Activated effector memory CD4-positive, alpha-beta T cell treated with anti-CD3 and anti-CD28 coated beads, Interleukin-2, amount 50 U/mL, for 16 hours (primary cell): ENCODE measurements at regions not wholly inside any gene's neighbourhood (a gene's known extent, or its start where the extent isn't known, plus 50 kb on each side); places are given as distances from the start of the nearest gene placed in this dataset.
A peak's percentile ranks its signal among the peaks of the same experiment; 100 is the strongest.

ENCODE experiments used
- DNase-seq: peaks from one replicate; pipeline ENCODE4 v3.0.0-alpha.2; 2020

GRCh38 chr7:35437619-35438275 lies 183.8 kb upstream of the TBX20 start:
- DNase-seq, result no peak

GRCh38 chr7:35436452-35436851 lies 182.6 kb upstream of the TBX20 start:
- no peak for DNase-seq

- DNase-seq, result no peak
These were observed 176.8 kb upstream of the TBX20 start for GRCh38 chr7:35430547-35431153.

GRCh38 chr7:35424869-35425495 lies 171.1 kb upstream of the TBX20 start:
- peak; percentile 81 for DNase-seq

GRCh38 chr7:35424440-35424839 lies 170.5 kb upstream of the TBX20 start:
- no peak for DNase-seq

GRCh38 chr7:35422715-35423114 lies 168.8 kb upstream of the TBX20 start:
- no peak for DNase-seq

- DNase-seq, result no peak
These were observed 166.8 kb upstream of the TBX20 start for GRCh38 chr7:35420656-35421055.

GRCh38 chr7:35419391-35419755 lies 165.5 kb upstream of the TBX20 start:
- no peak for DNase-seq

GRCh38 chr7:35418716-35419390 lies 165.0 kb upstream of the TBX20 start:
- DNase-seq, result no peak

GRCh38 chr7:35416568-35416967 lies 162.7 kb upstream of the TBX20 start:
- DNase-seq, result no peak

GRCh38 chr7:35415411-35415822 lies 161.5 kb upstream of the TBX20 start:
- no peak for DNase-seq

GRCh38 chr7:35411331-35411730 lies 157.4 kb upstream of the TBX20 start:
- DNase-seq, result no peak

GRCh38 chr7:35405461-35405860 lies 151.6 kb upstream of the TBX20 start:
- DNase-seq, result no peak

- DNase-seq, result no peak
These were observed 147.4 kb upstream of the TBX20 start for GRCh38 chr7:35401217-35401879.

GRCh38 chr7:35399840-35400239 lies 145.9 kb upstream of the TBX20 start:
- no peak for DNase-seq

- no peak for DNase-seq
These were observed 145.3 kb upstream of the TBX20 start for GRCh38 chr7:35399216-35399615.

- DNase-seq, result no peak
These were observed 144.6 kb upstream of the TBX20 start for GRCh38 chr7:35398518-35398917.

- no peak for DNase-seq
These were observed 136.2 kb upstream of the TBX20 start for GRCh38 chr7:35390146-35390545.

GRCh38 chr7:35389636-35390035 lies 135.7 kb upstream of the TBX20 start:
- no peak for DNase-seq

GRCh38 chr7:35386816-35387706 lies 133.2 kb upstream of the TBX20 start:
- DNase-seq, result no peak

GRCh38 chr7:35386082-35386815 lies 132.3 kb upstream of the TBX20 start:
- no peak for DNase-seq
